ENCODE measurements at regions not wholly inside any gene's neighbourhood (a gene's known extent, or its start where the extent isn't known, plus 50 kb on each side); places are given as distances from the start of the nearest gene placed in this dataset.

DNA sequence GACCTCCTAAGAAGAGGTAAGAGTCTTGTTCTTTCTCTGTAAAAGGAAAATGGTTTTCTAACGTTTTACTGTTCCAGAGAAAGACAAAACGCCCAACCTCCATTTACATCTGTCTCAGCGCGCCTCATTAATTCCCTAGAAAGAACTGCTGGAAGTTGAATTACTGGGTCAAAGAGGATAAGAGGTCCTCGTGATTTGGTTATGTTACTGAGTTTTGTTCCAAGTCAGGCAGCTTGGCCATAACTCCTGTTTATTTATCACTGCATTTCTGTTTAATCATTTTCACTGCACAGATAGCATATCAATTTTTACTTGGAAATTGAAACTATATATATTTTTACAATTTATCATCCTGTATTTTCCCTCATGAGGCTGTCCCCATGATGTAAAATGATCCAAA lies 112.9 kb upstream of the PEG3 start:
- no peak for TF ChIP-seq POLR2A (IDR thresholded peaks at IDR 0.05; ENCODE audit: low read length)
- no peak for TF ChIP-seq GATA1 (IDR thresholded peaks at IDR 0.05; ENCODE audit: low read depth, low read length)

Measured in erythroblast (primary cell).